ENCODE measurements at regions not wholly inside any gene's neighbourhood (a gene's known extent, or its start where the extent isn't known, plus 50 kb on each side); places are given as distances from the start of the nearest gene placed in this dataset.

- TF ChIP-seq CTCF (IDR thresholded peaks at IDR 0.05) = no peak
- no peak for TF ChIP-seq POLR2A (IDR thresholded peaks at IDR 0.05)
Observed at GRCh38 chr5:86460519-86460918, 157.2 kb upstream of the COX7C start.
